ENCODE measurements at regions not wholly inside any gene's neighbourhood (a gene's known extent, or its start where the extent isn't known, plus 50 kb on each side); places are given as distances from the start of the nearest gene placed in this dataset.

- no peak for DNase-seq
- Histone ChIP-seq H3K9ac (no peak overlapping the region), H3K27me3 (ENCODE audit: insufficient read depth) (no peaks in the 10 kb centered on the region), H3K9me2 (no peaks in the 10 kb centered on the region), H3F3A (replicated peaks; ENCODE audit: insufficient read depth) (no peaks in the 10 kb centered on the region), H2AFZ (ENCODE audit: low read depth) (no peak overlapping the region), H3K4me3 (ENCODE audit: low read depth in 2 of 2, low read length in 1 of 2) (no peak overlapping the region), H3K4me2 (no peak overlapping the region), H3K9me3 (no peaks in the 10 kb centered on the region), H3K4me1 (ENCODE audit: control insufficient read depth in 1 of 2, insufficient read depth in 2 of 2, low read depth in 1 of 2, low read length in 1 of 2) (no peaks in the 10 kb centered on the region), H3K79me2 (ENCODE audit: insufficient read depth) (no peaks in the 10 kb centered on the region), H3K27ac (ENCODE audit: low read depth in 2 of 2, low read length in 1 of 2) (no peak overlapping the region), H4K20me1 (ENCODE audit: insufficient read depth) (no peaks in the 10 kb centered on the region), H3K36me3 (replicated peaks in 1 of 2; ENCODE audit: control insufficient read depth in 1 of 2, insufficient read depth in 2 of 2, low read length in 1 of 2) (no peaks in the 10 kb centered on the region)
- TF ChIP-seq YY1 (IDR thresholded peaks at IDR 0.05; ENCODE audit: low read depth): no peak
- TF ChIP-seq RCOR1 (IDR thresholded peaks at IDR 0.05; ENCODE audit: low read length): no peak
- TF ChIP-seq EP300 (IDR thresholded peaks at IDR 0.05; ENCODE audit: borderline replicate concordance in 1 of 2, low read depth in 1 of 2, low read length in 1 of 2): no peak
- no peak for TF ChIP-seq TCF12 (IDR thresholded peaks at IDR 0.05)
- no peak for TF ChIP-seq NFIC (IDR thresholded peaks at IDR 0.05; ENCODE audit: borderline replicate concordance)
- no peak for TF ChIP-seq USF2 (IDR thresholded peaks at IDR 0.05; ENCODE audit: borderline replicate concordance, low read depth, low read length)
- TF ChIP-seq MEF2A (IDR thresholded peaks at IDR 0.05; ENCODE audit: borderline replicate concordance, low read depth): no peak
- TF ChIP-seq RXRA (IDR thresholded peaks at IDR 0.05; ENCODE audit: borderline replicate concordance, low read depth): no peak
- no peak for TF ChIP-seq SIN3A (IDR thresholded peaks at IDR 0.05; ENCODE audit: borderline replicate concordance, low read depth, low read length)
- no peak for TF ChIP-seq FOXJ3 (CRISPR knock-in tag; IDR thresholded peaks at IDR 0.05)
- TF ChIP-seq USF1 (IDR thresholded peaks at IDR 0.05; ENCODE audit: borderline replicate concordance, low read depth): no peak
- TF ChIP-seq ZBTB33 (IDR thresholded peaks at IDR 0.05; ENCODE audit: borderline replicate concordance, low read depth): no peak
- TF ChIP-seq RAD21 (IDR thresholded peaks at IDR 0.05; ENCODE audit: low read length): no peak
- no peak for TF ChIP-seq MAX (IDR thresholded peaks at IDR 0.05; ENCODE audit: low read depth)
- no peak for TF ChIP-seq ELF1 (IDR thresholded peaks at IDR 0.05)
- WGBS (ENCODE audit: low lambda C conversion rate): 1% methylated on average over 2 of the region's 3 CpGs
- ChIA-PET POLR2A (no interaction called here), CTCF (no interaction called here)
These were observed 271.0 kb downstream of the TMEM161B start for GRCh38 chr5:87997662-87998061.

GRCh38 chr5:87966213-87966612 lies 302.4 kb downstream of the TMEM161B start:
- Histone ChIP-seq H3K4me1 (ENCODE audit: control insufficient read depth in 1 of 2, insufficient read depth in 2 of 2, low read depth in 1 of 2, low read length in 1 of 2) (no peaks in the 10 kb centered on the region), H3K27me3 (ENCODE audit: insufficient read depth) (no peaks in the 10 kb centered on the region), H3K79me2 (ENCODE audit: insufficient read depth) (no peaks in the 10 kb centered on the region), H4K20me1 (ENCODE audit: insufficient read depth) (no peaks in the 10 kb centered on the region), H3K9me2 (no peaks in the 10 kb centered on the region), H2AFZ (ENCODE audit: low read depth) (no peak overlapping the region), H3K9ac (no peak overlapping the region), H3K36me3 (replicated peaks in 1 of 2; ENCODE audit: control insufficient read depth in 1 of 2, insufficient read depth in 2 of 2, low read length in 1 of 2) (no peaks in the 10 kb centered on the region), H3K4me3 (ENCODE audit: low read depth in 2 of 2, low read length in 1 of 2) (no peak overlapping the region), H3F3A (replicated peaks; ENCODE audit: insufficient read depth) (no peaks in the 10 kb centered on the region), H3K27ac (ENCODE audit: low read depth in 2 of 2, low read length in 1 of 2) (no peak overlapping the region), H3K4me2 (no peak overlapping the region), H3K9me3 (no peaks in the 10 kb centered on the region)
- POLR2A ChIA-PET: no interaction called here
- CTCF ChIA-PET: no interaction called here
- no peak for DNase-seq
- 0% methylated on average over 2 of the region's 2 CpGs for WGBS (ENCODE audit: low lambda C conversion rate)
- TF ChIP-seq TEAD4 (IDR thresholded peaks at IDR 0.05; ENCODE audit: borderline replicate concordance, insufficient read depth) (no peak), USF2 (IDR thresholded peaks at IDR 0.05; ENCODE audit: borderline replicate concordance, low read depth, low read length) (no peak), REST (IDR thresholded peaks at IDR 0.05; ENCODE audit: low read depth, low read length) (no peak), SIN3A (IDR thresholded peaks at IDR 0.05; ENCODE audit: borderline replicate concordance, low read depth, low read length) (no peak), PBX3 (IDR thresholded peaks at IDR 0.05) (no peak), GABPA (IDR thresholded peaks at IDR 0.05; ENCODE audit: low read depth) (no peak)

Measured in SK-N-SH (cell line).